UCSD-AML1 (cell line): ENCODE measurements at regions not wholly inside any gene's neighbourhood (a gene's known extent, or its start where the extent isn't known, plus 50 kb on each side); places are given as distances from the start of the nearest gene placed in this dataset.
A peak's percentile ranks its signal among the peaks of the same experiment; 100 is the strongest.

Source experiments
- DNase-seq: peaks from one replicate; lab custom pipeline; 2025; ENCODE audit not compliant: unreplicated experiment; lab: John Stamatoyannopoulos, UW

DNA sequence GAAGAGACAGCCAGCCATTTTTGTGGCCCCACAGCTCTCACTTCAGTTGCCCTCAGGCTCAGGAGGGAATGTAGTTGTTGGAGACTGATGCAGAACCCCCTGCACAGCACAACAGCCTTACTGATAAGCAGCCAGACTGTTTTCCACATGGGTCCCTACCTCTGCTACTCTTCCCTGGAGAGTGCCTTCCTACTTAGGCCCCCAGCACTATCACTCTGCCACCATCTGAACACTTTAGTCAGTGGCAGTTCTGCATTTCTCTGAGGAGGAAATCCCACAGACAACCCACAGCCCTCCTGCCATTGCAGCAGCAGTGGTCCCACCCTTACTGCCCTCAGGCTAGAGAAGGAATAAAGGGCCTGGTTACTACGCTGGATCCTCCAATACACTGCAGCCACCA lies 61.8 kb upstream of the PTPRD start:
- DNase-seq: no peak

- no peak for DNase-seq
Measured at GRCh38 chr9:10678010-10678409, 65.2 kb upstream of the PTPRD start.

DNA sequence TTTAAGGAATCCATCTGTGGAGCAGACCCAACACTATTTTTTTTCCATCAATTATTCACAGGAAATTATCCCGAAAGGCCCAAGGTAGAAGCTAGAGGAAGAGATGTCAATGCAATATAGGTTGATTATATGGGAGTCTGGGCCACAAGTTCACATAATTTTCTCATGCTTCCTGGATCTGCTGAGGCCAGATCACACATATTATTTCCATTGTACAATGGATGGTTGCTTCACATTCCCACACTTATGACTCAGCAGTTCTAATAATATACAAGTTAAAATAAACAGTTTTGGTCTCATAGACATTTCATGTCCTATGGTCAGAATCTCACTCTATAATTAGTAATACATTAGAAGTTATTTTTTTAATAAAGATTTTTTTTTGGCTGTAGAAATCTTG lies 66.0 kb upstream of the PTPRD start:
- DNase-seq: no peak

- no peak for DNase-seq
Measured at GRCh38 chr9:10686943-10687342, 74.1 kb upstream of the PTPRD start.

DNA sequence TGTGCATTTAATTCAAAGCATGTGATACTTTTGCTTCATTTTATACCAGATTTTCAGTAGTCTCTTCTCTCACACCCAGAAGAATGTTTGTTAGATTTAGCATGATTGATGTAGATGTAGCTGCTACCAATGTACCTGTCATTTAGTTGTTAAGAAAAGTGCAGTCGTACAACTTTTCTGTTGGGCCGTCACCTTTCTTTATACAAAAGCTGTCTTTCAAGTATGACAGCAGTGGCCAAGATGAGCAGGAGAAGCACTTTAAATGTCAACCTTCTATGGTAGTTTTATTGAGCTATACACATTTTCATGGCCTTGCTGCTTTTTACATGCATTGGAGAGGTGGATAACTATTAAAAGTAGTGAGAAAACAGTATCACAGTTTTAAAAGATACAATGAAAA lies 77.7 kb upstream of the PTPRD start:
- DNase-seq: no peak

DNA sequence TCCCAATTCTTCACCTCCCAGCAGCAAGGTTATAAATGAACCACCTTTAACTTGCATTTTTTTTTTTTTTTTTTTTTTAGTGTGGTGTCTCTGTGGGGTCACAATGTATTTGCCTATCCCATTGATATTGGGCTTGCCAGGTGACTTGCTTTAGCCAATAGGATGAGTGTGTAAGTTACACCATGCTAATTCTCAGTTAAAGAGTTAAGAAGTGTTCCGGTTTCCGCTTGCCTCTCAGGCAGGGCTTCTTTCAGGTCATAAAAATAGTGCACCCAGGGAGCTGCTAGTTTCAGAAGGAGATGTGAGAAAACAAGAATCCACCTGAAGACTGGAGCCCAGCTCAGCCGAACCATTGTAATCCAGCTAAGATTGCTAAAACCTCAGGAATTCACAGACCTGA lies 84.2 kb upstream of the PTPRD start:
- no peak for DNase-seq

GRCh38 chr9:10700291-10700690 lies 87.5 kb upstream of the PTPRD start:
- no peak for DNase-seq

- no peak for DNase-seq
Measured at GRCh38 chr9:10700915-10701314, 88.1 kb upstream of the PTPRD start.

GRCh38 chr9:10701906-10702305 lies 89.1 kb upstream of the PTPRD start:
- DNase-seq: no peak

- DNase-seq: no peak
Measured at GRCh38 chr9:10703139-10703538, 90.3 kb upstream of the PTPRD start.

GRCh38 chr9:10704720-10705119 lies 91.9 kb upstream of the PTPRD start:
- DNase-seq: no peak

DNA sequence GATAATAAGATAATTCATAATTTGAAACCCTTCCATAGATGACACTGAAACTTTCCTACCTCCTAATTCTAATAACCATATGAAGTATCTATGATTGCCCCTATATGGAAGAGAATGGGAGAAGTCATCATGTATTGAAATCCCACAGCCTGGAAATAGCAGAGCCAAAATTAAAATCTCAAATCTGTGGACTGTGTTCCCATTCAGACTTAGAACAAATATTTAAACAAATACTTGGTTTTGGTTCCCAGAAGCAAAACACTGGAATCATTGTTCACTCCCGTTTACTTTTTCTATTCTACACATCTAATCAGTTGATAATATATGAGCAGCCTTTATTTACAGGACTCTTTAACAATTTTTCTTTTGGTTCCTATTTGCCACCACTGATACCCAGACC lies 92.6 kb upstream of the PTPRD start:
- DNase-seq: no peak

DNA sequence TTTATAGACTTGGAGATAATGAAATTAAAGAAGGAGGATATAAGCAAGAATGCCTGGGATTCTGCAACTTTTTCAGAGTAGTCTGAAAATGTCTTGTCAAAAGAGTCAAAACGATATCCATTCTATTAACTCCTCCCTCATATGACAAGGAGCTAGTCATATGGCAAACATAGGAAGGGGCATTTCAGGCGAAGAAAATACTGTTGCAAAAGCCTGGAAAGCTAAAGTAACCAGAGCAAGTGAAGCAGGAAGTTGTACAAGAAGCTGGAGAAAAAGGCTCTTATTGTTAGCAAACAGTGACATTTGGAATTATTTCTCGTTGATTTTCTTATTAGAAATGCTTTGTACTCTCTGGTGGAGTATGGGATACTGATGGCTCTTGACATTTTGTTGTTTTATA lies 94.0 kb upstream of the PTPRD start:
- no peak for DNase-seq

GRCh38 chr9:10721301-10721700 lies 108.5 kb upstream of the PTPRD start:
- DNase-seq: no peak

DNA sequence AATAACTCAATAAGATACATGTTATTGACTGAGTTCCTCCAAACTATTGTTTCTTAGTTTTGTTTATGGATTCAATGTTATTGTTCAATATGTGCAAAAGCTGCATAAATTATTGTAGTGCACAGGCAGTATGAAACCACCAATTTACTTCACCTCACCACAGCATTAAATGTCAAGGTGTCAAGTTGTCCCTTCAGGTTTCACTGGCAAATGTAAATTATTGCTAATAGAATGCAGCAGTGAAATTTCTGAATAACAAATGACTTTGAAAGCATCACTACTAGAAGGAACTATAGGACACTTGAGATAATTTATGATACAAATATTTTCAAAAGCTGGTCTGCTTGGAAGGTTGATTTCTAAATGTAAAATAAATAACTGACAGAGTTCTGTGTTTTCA lies 116.4 kb upstream of the PTPRD start:
- no peak for DNase-seq

GRCh38 chr9:10744669-10745068 lies 131.9 kb upstream of the PTPRD start:
- DNase-seq: no peak

DNA sequence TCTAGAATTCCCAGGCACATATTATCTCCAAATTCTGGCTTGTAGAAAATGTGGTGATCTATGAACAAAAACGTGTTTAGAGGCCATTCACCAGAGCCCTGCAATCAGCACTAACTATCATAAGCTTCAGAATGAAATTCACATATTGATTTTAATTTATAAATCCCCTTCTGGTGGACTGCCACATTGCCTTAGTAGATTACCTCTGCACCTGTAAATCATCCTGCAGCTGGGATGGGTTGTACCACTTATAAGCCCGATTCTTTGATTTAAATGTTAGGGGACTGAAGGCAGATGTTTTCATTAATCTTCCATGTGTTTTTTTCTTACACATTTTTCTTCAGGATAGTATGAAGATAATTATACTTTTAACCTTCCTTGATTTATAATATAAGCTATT lies 140.7 kb upstream of the PTPRD start:
- DNase-seq: no peak

DNA sequence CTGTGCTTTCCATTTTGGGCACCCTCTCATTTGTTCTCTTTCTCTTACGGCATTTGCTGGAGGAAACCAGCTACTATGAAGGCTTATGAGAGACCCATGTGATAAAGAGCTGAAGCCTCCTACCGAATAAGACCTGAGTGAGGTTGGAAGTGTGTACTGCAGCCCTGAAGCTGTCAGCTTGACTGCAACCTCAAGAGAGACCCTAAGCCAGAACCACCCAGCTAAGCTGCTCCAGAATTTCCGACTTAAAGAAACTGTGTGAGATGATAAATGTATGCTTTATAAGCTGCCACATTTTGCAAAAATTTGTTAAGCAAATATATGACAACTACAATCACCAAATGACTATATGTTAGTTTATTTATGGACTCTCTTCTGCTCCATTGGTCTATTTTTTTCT lies 151.7 kb upstream of the PTPRD start:
- peak; percentile 3 for DNase-seq

DNA sequence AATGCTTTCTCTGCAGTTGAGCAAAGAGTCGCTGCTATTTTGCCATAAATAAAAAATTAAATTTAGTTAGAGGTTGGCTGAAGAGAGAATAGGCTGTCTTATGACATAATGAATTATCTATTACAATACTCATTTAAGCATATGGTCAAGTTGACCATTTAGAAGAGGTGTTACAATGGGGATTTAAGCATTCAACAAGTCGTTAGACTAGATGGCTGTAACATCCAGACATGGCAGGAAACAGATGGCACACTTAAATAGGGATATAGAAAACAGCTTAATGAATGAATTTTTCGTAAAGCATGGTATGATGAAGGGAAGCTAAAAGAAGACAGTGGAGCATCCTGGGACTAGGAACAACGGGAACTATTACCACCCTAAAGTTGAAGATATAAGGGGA lies 160.3 kb upstream of the PTPRD start:
- DNase-seq: no peak

DNA sequence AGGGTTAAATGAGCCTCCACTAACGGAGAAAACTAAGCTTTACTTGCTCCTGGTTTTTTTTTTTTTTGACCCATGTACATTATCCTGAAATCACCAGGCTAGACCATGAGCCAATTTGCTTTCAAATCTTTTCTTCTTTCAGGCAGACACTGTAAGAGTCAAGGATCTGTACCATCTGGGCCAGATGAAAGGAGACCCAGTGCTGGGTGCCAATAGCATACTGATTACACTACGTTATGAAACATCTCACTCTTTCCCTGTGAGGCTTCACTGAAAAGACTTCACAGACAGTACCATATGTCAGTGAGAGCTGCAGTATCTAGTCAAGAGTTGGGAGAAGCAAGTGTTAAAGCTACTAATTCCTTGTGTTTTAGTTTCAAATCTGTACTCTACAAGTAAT lies 161.2 kb upstream of the PTPRD start:
- DNase-seq: no peak

DNA sequence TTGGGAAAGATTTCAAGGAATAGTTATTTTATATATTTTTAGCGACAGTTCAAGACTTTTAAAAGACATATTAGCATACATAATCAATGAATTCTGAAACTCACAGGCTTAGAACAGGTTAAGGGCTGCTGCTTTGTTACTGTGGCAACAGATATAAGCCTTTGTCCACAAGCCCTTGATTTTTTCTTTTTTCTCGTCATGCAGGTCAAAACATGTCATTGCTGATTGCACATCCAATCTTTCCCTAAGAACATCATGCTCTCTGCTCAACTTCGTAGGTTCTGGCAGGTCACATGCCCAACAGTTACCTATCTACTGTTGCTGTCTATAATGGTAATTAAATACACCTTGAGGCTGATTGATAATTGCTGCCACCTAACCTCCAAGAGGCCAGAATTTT lies 172.5 kb upstream of the PTPRD start:
- DNase-seq: no peak

- DNase-seq: no peak
Measured at GRCh38 chr9:10793306-10793705, 180.5 kb upstream of the PTPRD start.

- no peak for DNase-seq
Measured at GRCh38 chr9:10804486-10804885, 191.7 kb upstream of the PTPRD start.

DNA sequence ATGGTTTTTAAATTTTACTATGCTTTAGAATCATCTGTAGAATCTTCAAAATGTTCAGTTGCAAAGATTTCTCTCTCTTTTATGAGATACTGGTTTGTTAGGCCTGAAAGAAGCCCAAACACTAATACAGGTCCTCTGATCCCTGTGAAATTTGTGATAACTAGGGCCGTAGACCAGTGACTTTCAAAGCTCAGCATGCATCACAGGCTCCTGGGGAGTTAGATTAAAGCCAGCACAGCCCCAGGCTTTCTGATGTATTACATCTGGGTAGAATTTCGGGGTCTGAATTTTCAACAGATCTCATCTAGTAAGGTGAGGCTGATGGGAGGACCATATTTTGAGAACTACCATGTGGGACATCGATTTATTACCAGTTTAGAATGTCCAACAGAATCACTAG lies 194.1 kb upstream of the PTPRD start:
- DNase-seq: no peak
